CD4-positive, alpha-beta T cell (primary cell): ENCODE measurements at regions not wholly inside any gene's neighbourhood (a gene's known extent, or its start where the extent isn't known, plus 50 kb on each side); places are given as distances from the start of the nearest gene placed in this dataset.
"Not testable (repeated sequence)": the region's sequence is repeated elsewhere in the genome, so short reads cannot be mapped to it uniquely, and the experiment has no call there.

Source experiments
- ATAC-seq: fragments of 200-7000 bp; cut with Tn5 transposase; one replicate; pipeline ENCODE4 v1.10.0; 2022; ENCODE audit warnings: mild to moderate bottlenecking; ENCODE audit not compliant: poor library complexity
- CTCF ChIA-PET: fragments of 350-600 bp; sonication (Branson Sonifier 250); formaldehyde crosslinking; loops from one replicate; lab custom pipeline; 2021; ENCODE audit warnings: antibody characterized with exemption, inconsistent platforms; lab: Charles Lee
- POLR2A ChIA-PET: fragments of 350-600 bp; sonication (Branson Sonifier 250); formaldehyde crosslinking; loops from one replicate; lab custom pipeline; 2021; ENCODE audit warnings: antibody characterized with exemption, inconsistent platforms; lab: Charles Lee
- DNase-seq, 14 experiments: peaks; one replicate each; pipeline ENCODE4 v3.0.0-alpha.2; 2013 to 2020; ENCODE audit warnings: mixed read lengths in 2 of 14
- H3K27ac ChIP-seq, 2 donors: one replicate each; pipeline versions ENCODE4 v1.5.1 to v1.7.0; 2013; ENCODE audit warnings: low read length in 2 of 2, low read depth in 1 of 2, mild to moderate bottlenecking in 1 of 2
- H3K27me3 ChIP-seq, 2 experiments: 1 replicate in 1 of 2; 2 replicates in 1 of 2; pipeline versions ENCODE4 v1.6.1 to v1.7.0; 2013; ENCODE audit warnings: low read length in 2 of 2, control low read depth in 1 of 2, mild to moderate bottlenecking in 1 of 2, moderate library complexity in 1 of 2; ENCODE audit not compliant: insufficient read depth in 2 of 2, control insufficient read depth in 1 of 2
- H3K36me3 ChIP-seq: one replicate; pipeline ENCODE4 v1.6.1; 2013; ENCODE audit warnings: low read length, control low read depth; ENCODE audit not compliant: insufficient read depth
- H3K4me1 ChIP-seq: one replicate; pipeline ENCODE4 v1.6.1; 2013; ENCODE audit warnings: low read length, control low read depth; ENCODE audit not compliant: insufficient read depth
- H3K4me3 ChIP-seq: one replicate; pipeline ENCODE4 v1.5.1; 2013; ENCODE audit warnings: mild to moderate bottlenecking, low read length, moderate library complexity
- H3K9me3 ChIP-seq, 2 experiments: 1 replicate in 1 of 2; 2 replicates in 1 of 2; pipeline versions ENCODE4 v1.6.1 to v1.7.0; 2013; ENCODE audit warnings: low read length in 2 of 2, mild to moderate bottlenecking in 2 of 2, control low read depth in 1 of 2, moderate library complexity in 1 of 2; ENCODE audit not compliant: control insufficient read depth in 1 of 2, insufficient read depth in 1 of 2
- H3K27ac Mint-ChIP-seq: one replicate; pipeline ENCODE4 v1.8.0; 2020; ENCODE audit warnings: mixed read lengths
- H3K27me3 Mint-ChIP-seq: one replicate; pipeline ENCODE4 v1.8.0; 2021; ENCODE audit warnings: mixed read lengths
- H3K36me3 Mint-ChIP-seq: one replicate; pipeline ENCODE4 v1.8.0; 2021; ENCODE audit warnings: low read depth, mixed read lengths
- H3K4me1 Mint-ChIP-seq: one replicate; pipeline ENCODE4 v1.8.0; 2021; ENCODE audit warnings: low read depth, mixed read lengths
- H3K4me3 Mint-ChIP-seq: one replicate; pipeline ENCODE4 v1.8.0; 2020; ENCODE audit warnings: mild to moderate bottlenecking, mixed read lengths
- H3K9me3 Mint-ChIP-seq: one replicate; pipeline ENCODE4 v1.8.0; 2020; ENCODE audit warnings: mixed read lengths
- intact Hi-C, 2 experiments: fragments of 100-400 bp; cut with DNase I in 1 of 2; cut with micrococcal nuclease in 1 of 2; formaldehyde crosslinking; loops; one replicate each; pipeline versions ENCODE4 v1.15.1 to v1.9.0; 2023 to 2025; cut with DNase I, micrococcal nuclease
- TF ChIP-seq, protein P1 (sequence below): fragments of 200-600 bp; IDR thresholded peaks from one replicate; pipeline ENCODE4 v1.8.0; 2022; ENCODE audit warnings: antibody characterized with exemption, mild to moderate bottlenecking

DNA sequence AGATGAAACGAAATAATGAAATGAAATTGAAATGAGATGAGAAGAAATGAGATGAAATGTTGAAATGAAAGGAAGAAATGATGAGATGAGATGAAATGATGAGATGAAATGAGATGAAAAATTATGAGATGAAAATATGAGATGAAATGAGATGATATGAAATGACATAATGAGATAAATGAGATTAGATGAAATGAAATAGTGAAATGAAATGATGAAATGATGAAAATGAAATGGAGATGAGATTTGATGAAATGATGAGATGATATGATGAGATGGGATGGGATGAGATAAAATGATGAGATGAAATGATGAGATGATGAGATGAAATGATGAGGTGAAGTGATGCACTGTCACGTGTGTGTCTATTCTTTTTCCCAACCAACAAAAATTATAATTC lies 224.5 kb downstream of the GOLGA6L6 start:
- ATAC-seq, H3K9me3 ChIP-seq, DNase-seq, POLR2A ChIA-PET, H3K27me3 ChIP-seq, H3K9me3 Mint-ChIP-seq, CTCF ChIA-PET, H3K4me1 ChIP-seq, H3K4me3 ChIP-seq, H3K27ac Mint-ChIP-seq, H3K27ac ChIP-seq, H3K4me3 Mint-ChIP-seq, H3K36me3 Mint-ChIP-seq, H3K27me3 Mint-ChIP-seq, H3K4me1 Mint-ChIP-seq, H3K36me3 ChIP-seq: not testable (repeated sequence)
- intact Hi-C loops = loop anchor here in 1 of 2 experiments (10.0 kb wide), 1 partner anchor 48 kb away; no protein-coding TSS in a partner anchor
- TF ChIP-seq, protein P1, sequence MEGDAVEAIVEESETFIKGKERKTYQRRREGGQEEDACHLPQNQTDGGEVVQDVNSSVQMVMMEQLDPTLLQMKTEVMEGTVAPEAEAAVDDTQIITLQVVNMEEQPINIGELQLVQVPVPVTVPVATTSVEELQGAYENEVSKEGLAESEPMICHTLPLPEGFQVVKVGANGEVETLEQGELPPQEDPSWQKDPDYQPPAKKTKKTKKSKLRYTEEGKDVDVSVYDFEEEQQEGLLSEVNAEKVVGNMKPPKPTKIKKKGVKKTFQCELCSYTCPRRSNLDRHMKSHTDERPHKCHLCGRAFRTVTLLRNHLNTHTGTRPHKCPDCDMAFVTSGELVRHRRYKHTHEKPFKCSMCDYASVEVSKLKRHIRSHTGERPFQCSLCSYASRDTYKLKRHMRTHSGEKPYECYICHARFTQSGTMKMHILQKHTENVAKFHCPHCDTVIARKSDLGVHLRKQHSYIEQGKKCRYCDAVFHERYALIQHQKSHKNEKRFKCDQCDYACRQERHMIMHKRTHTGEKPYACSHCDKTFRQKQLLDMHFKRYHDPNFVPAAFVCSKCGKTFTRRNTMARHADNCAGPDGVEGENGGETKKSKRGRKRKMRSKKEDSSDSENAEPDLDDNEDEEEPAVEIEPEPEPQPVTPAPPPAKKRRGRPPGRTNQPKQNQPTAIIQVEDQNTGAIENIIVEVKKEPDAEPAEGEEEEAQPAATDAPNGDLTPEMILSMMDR = peak; percentile 22

DNA sequence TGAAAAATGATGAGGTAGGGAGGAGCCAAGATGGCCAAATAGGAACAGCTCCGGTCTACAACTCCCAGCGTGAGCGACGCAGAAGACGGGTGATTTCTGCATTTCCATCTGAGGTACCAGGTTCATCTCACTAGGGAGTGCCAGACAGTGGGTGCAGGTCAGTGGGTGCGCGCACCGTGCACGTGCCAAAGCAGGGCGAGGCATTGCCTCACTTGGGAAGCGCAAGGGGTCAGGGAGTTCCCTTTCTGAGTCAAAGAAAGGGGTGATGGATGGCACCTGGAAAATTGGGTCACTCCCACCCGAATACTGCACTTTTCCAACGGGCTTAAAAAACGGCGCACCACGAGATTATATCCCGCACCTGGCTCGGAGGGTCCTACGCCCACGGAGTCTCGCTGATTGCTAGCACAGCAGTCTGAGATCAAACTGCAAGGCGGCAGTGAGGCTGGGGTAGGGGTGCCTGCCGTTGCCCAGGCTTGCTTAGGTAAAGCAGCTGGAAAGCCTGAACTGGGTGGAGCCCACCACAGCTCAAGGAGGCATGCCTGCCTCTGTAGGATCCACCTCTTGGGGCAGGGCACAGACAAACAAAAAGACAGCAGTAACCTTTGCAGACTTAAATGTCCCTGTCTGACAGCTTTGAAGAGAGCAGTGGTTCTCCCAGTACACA lies 230.5 kb downstream of the GOLGA6L6 start:
- H3K36me3 Mint-ChIP-seq, H3K27ac ChIP-seq, H3K4me3 ChIP-seq, H3K27ac Mint-ChIP-seq, H3K27me3 Mint-ChIP-seq, H3K36me3 ChIP-seq, H3K9me3 Mint-ChIP-seq, H3K4me1 ChIP-seq, H3K27me3 ChIP-seq, DNase-seq, CTCF ChIA-PET, H3K4me1 Mint-ChIP-seq, POLR2A ChIA-PET, H3K4me3 Mint-ChIP-seq, ATAC-seq: not testable (repeated sequence)
- peaks cover 0 to 15% of the 10 kb centered on the region in 2 experiments for H3K9me3 ChIP-seq
- intact Hi-C loops = loop anchor here in 1 of 2 experiments (10.0 kb wide), 1 partner anchor 54 kb away; no protein-coding TSS in a partner anchor

DNA sequence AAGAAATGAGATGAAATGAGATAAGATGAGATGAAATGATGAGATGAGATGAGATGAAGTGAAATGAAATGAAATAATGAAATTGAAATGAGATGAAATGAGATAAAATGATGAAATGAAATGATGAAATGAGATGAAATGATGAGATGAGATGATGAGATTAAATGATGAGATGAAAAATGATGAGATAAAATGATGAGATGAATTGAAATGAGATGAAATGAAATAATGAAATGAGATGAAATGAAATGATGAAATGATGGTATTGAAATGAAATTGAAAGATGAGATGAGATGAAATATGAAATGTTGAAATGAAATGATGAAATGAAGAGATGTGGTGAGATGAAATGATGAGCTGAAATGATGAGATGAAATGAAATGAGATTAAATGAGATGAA lies 231.0 kb downstream of the GOLGA6L6 start:
- ChIA-PET CTCF (no interaction called here), POLR2A (no interaction called here)
- intact Hi-C loops = loop anchor here in 1 of 2 experiments (10.0 kb wide), 1 partner anchor 54 kb away; no protein-coding TSS in a partner anchor
- H3K36me3 Mint-ChIP-seq = no peaks in the 10 kb centered on the region
- Histone ChIP-seq H3K4me1 (no peaks in the 10 kb centered on the region), H3K27me3 (no peaks in the 10 kb centered on the region), H3K36me3 (no peaks in the 10 kb centered on the region), H3K4me3 (no peak overlapping the region), H3K9me3 (peaks cover 0 to 21% of the 10 kb centered on the region in 2 experiments), H3K27ac (no peak overlapping the region)
- TF ChIP-seq, protein P1 = no peak
- H3K4me1 Mint-ChIP-seq = no peaks in the 10 kb centered on the region
- H3K4me3 Mint-ChIP-seq = no peak overlapping the region
- H3K27me3 Mint-ChIP-seq = no peaks in the 10 kb centered on the region
- ATAC-seq = no peak
- no peak overlapping the region for H3K27ac Mint-ChIP-seq
- DNase-seq = no peak
- H3K9me3 Mint-ChIP-seq = no peaks in the 10 kb centered on the region

DNA sequence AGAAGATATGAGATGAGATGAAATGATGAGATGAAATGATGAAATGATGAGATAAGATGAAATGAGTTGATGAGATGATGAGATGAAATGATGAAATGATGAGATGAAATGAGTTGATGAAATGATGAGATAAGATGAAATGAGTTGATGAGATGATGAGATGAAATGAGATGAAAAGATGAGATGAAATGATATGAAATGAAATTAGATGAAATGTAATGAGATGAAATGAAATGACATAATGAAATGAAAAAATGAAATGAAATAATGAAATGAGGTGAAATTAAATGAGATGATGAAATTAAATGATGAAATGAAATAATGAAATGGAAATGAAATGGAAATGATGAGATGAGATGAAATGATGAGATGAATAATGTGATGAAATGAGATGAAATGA lies 231.6 kb downstream of the GOLGA6L6 start:
- H3K9me3 Mint-ChIP-seq, H3K4me1 Mint-ChIP-seq, H3K36me3 ChIP-seq, H3K27me3 ChIP-seq, H3K27ac ChIP-seq, ATAC-seq, H3K27ac Mint-ChIP-seq, POLR2A ChIA-PET, H3K36me3 Mint-ChIP-seq, H3K27me3 Mint-ChIP-seq, H3K4me3 Mint-ChIP-seq, H3K4me1 ChIP-seq, DNase-seq, CTCF ChIA-PET, H3K4me3 ChIP-seq: not testable (repeated sequence)
- peaks cover 0 to 24% of the 10 kb centered on the region in 2 experiments for H3K9me3 ChIP-seq
- intact Hi-C loops = loop anchor here (5.0 to 10.0 kb wide), 2 partner anchors 55 to 82 kb away; no protein-coding TSS in a partner anchor

DNA sequence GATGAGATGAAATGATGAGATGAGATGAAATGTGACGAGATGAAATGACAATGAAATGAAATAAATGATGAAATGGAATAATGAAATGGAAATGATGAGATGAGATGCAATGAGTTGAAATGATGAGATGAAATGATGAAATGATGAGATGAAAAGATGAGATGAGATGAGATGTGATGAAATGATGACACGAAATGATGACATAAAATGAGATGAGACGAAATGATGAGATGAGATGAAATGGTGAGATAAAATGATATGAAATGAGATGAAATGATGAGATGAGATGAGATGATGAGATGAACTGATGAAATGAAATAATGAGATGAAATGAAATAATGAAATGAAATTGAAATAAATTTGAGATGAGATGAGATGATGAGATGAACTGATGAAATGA lies 232.2 kb downstream of the GOLGA6L6 start:
- not testable (repeated sequence) for DNase-seq

More for the DNA sequence above, 232.2 kb downstream of the GOLGA6L6 start:
- POLR2A ChIA-PET, CTCF ChIA-PET, H3K4me1 Mint-ChIP-seq, H3K4me1 ChIP-seq, H3K27ac Mint-ChIP-seq, ATAC-seq, H3K4me3 Mint-ChIP-seq, H3K27ac ChIP-seq, H3K4me3 ChIP-seq, H3K36me3 ChIP-seq, H3K9me3 Mint-ChIP-seq, H3K36me3 Mint-ChIP-seq, H3K27me3 Mint-ChIP-seq, H3K27me3 ChIP-seq: not testable (repeated sequence)
- peaks cover 0 to 29% of the 10 kb centered on the region in 2 experiments for H3K9me3 ChIP-seq
- intact Hi-C loops = loop anchor here in 1 of 2 experiments (5.0 kb wide), 1 partner anchor 83 kb away; no protein-coding TSS in a partner anchor
